ENCODE measurements at regions not wholly inside any gene's neighbourhood (a gene's known extent, or its start where the extent isn't known, plus 50 kb on each side); places are given as distances from the start of the nearest gene placed in this dataset.

GRCh38 chr13:53507741-53508140, 479.1 kb downstream of the OLFM4 start:
- TF ChIP-seq, protein P1, sequence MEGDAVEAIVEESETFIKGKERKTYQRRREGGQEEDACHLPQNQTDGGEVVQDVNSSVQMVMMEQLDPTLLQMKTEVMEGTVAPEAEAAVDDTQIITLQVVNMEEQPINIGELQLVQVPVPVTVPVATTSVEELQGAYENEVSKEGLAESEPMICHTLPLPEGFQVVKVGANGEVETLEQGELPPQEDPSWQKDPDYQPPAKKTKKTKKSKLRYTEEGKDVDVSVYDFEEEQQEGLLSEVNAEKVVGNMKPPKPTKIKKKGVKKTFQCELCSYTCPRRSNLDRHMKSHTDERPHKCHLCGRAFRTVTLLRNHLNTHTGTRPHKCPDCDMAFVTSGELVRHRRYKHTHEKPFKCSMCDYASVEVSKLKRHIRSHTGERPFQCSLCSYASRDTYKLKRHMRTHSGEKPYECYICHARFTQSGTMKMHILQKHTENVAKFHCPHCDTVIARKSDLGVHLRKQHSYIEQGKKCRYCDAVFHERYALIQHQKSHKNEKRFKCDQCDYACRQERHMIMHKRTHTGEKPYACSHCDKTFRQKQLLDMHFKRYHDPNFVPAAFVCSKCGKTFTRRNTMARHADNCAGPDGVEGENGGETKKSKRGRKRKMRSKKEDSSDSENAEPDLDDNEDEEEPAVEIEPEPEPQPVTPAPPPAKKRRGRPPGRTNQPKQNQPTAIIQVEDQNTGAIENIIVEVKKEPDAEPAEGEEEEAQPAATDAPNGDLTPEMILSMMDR (IDR thresholded peaks at IDR 0.05), result no peak
- no peak for TF ChIP-seq POLR2A (IDR thresholded peaks at IDR 0.05)
- TF ChIP-seq POLR2AphosphoS5 (IDR thresholded peaks at IDR 0.05), result no peak
